Endothelial cell of umbilical vein (primary cell): ENCODE measurements at regions not wholly inside any gene's neighbourhood (a gene's known extent, or its start where the extent isn't known, plus 50 kb on each side); places are given as distances from the start of the nearest gene placed in this dataset.

Experiments
- BruUV-seq: library from RNA; stranded (reverse); fragments of 400-500 nt; replicated peaks from 2 replicates; lab custom pipeline; 2021; lab: Mats Ljungman, UMichigan
- CTCF ChIA-PET: fragments of 300-600, 350-600 bp; sonication (Branson Sonifier 250); formaldehyde crosslinking; loops from one replicate; lab custom pipeline; 2021; ENCODE audit warnings: antibody characterized with exemption, inconsistent platforms; lab: Charles Lee
- POLR2A ChIA-PET: fragments of 300-600, 350-600 bp; sonication (Branson Sonifier 250); formaldehyde crosslinking; loops from one replicate; lab custom pipeline; 2021; ENCODE audit warnings: antibody characterized with exemption, inconsistent platforms; lab: Charles Lee
- DNase-seq: peaks from one replicate; pipeline ENCODE4 v3.0.0-alpha.2; 2011; ENCODE audit warnings: low read depth, low spot score
- FAIRE-seq: peaks from 2 replicates; lab custom pipeline; 2011; peaks lifted over from hg19 to GRCh38; lab: Jason Lieb, UNC
- H2AFZ ChIP-seq: 2 replicates; pipeline ENCODE4 v1.6.0; 2012; ENCODE audit warnings: low read depth, low read length, control low read depth, inconsistent platforms
- H3K27ac ChIP-seq: 2 replicates; pipeline ENCODE4 v1.5.1; 2011; ENCODE audit warnings: low read depth, mild to moderate bottlenecking, control low read depth, low read length, moderate library complexity; ENCODE audit not compliant: insufficient read depth
- H3K27me3 ChIP-seq, 2 experiments: 2 replicates each; pipeline versions ENCODE4 v1.6.0 to v1.6.1; 2011; ENCODE audit warnings: low read length in 2 of 2, mixed read lengths in 1 of 2; ENCODE audit not compliant: control insufficient read depth in 2 of 2, insufficient read depth in 2 of 2
- H3K36me3 ChIP-seq, 2 experiments: 2 replicates in 1 of 2; 3 replicates in 1 of 2; pipeline ENCODE4 v1.5.1; 2011; ENCODE audit warnings: low read length in 2 of 2, mild to moderate bottlenecking in 1 of 2, moderate library complexity in 1 of 2; ENCODE audit not compliant: control insufficient read depth in 2 of 2, insufficient read depth in 2 of 2; ENCODE audit errors: extremely low read depth in 1 of 2
- H3K4me1 ChIP-seq: 3 replicates; pipeline ENCODE4 v1.5.1; 2011; ENCODE audit warnings: mild to moderate bottlenecking, low read length; ENCODE audit not compliant: control insufficient read depth, insufficient read depth; ENCODE audit errors: extremely low read depth
- H3K4me2 ChIP-seq: 2 replicates; pipeline ENCODE4 v1.6.1; 2011; ENCODE audit warnings: low read length, control low read depth, mixed read lengths; ENCODE audit not compliant: insufficient read depth
- H3K4me3 ChIP-seq, 3 experiments: fragments of 200-600 bp in 1 of 3; sonication (generic), shearing (Covaris generic) in 1 of 3; replicated peaks in 1 of 3; 2 replicates each; pipeline ENCODE4 v1.5.1; 2011 to 2016; ENCODE audit warnings: control low read depth in 3 of 3, low read length in 3 of 3, mild to moderate bottlenecking in 2 of 3, inconsistent platforms in 1 of 3, low read depth in 1 of 3, moderate library complexity in 1 of 3; ENCODE audit not compliant: insufficient read depth in 1 of 3
- H3K79me2 ChIP-seq: 2 replicates; pipeline ENCODE4 v1.6.0; 2012; ENCODE audit warnings: low read length, inconsistent platforms; ENCODE audit not compliant: control insufficient read depth, insufficient read depth
- H3K9ac ChIP-seq: replicated peaks from 2 replicates; pipeline ENCODE3; 2011; ENCODE audit warnings: low read length, control low read depth; ENCODE audit not compliant: insufficient read depth; ENCODE audit errors: extremely low read depth
- H3K9me1 ChIP-seq: replicated peaks from 3 replicates; pipeline ENCODE4 v1.6.0; 2011; ENCODE audit warnings: mild to moderate bottlenecking, low read length; ENCODE audit not compliant: control insufficient read depth, insufficient read depth; ENCODE audit errors: extremely low read depth
- H3K9me3 ChIP-seq: replicated peaks from 2 replicates; pipeline ENCODE4 v1.5.1; 2012; ENCODE audit warnings: low read length, inconsistent platforms; ENCODE audit not compliant: control insufficient read depth, insufficient read depth
- H4K20me1 ChIP-seq: replicated peaks from 2 replicates; pipeline ENCODE3; 2011; ENCODE audit warnings: mild to moderate bottlenecking, low read length; ENCODE audit not compliant: control insufficient read depth, insufficient read depth; ENCODE audit errors: extremely low read depth
- EZH2 ChIP-seq: IDR thresholded peaks from 2 replicates; pipeline ENCODE4 v1.6.1; 2012; ENCODE audit warnings: borderline replicate concordance, low read depth, mild to moderate bottlenecking, moderate library complexity, low read length, inconsistent platforms; ENCODE audit not compliant: severe bottlenecking
- FOS ChIP-seq: IDR thresholded peaks from 2 replicates; pipeline ENCODE4 v1.6.1; 2011; ENCODE audit warnings: mild to moderate bottlenecking, low read length, moderate library complexity, borderline replicate concordance; ENCODE audit not compliant: insufficient read depth
- GATA2 ChIP-seq: IDR thresholded peaks from 2 replicates; pipeline ENCODE4 v1.7.0; 2011; ENCODE audit warnings: low read depth, mild to moderate bottlenecking, moderate library complexity, mixed read lengths, low read length; ENCODE audit not compliant: insufficient read length, insufficient read depth
- JUN ChIP-seq: IDR thresholded peaks from 2 replicates; pipeline ENCODE4 v1.6.1; 2011; ENCODE audit warnings: borderline replicate concordance, low read depth; ENCODE audit not compliant: insufficient read length, insufficient read depth
- MYC ChIP-seq: IDR thresholded peaks from one replicate; pipeline ENCODE4 v1.6.1; 2011; ENCODE audit warnings: mild to moderate bottlenecking, low read depth, low read length
- POLR2A ChIP-seq: IDR thresholded peaks from 2 replicates; pipeline ENCODE4 v1.6.1; 2012; ENCODE audit warnings: low read depth, mild to moderate bottlenecking, control low read depth, low read length
- POLR2AphosphoS5 ChIP-seq: IDR thresholded peaks from 2 replicates; pipeline ENCODE4 v1.6.1; 2012; ENCODE audit warnings: low read depth, mild to moderate bottlenecking, control low read depth, low read length, moderate library complexity; ENCODE audit not compliant: insufficient read depth
- dilution Hi-C: fragments of 300-500 bp; cut with MboI; formaldehyde crosslinking; loops from one replicate; pipeline ENCODE4 v1.15.0; 2019; ENCODE audit warnings: low sequenced_read_pairs; ENCODE audit not compliant: extremely low pct_ligation_motif_present
- intact Hi-C: fragments of 100-400 bp; cut with micrococcal nuclease; formaldehyde crosslinking; loops from one replicate; pipeline ENCODE4 v1.10.0; 2022
- TF ChIP-seq, protein P1 (sequence below): IDR thresholded peaks from 2 replicates; pipeline ENCODE4 v1.6.1; 2011; ENCODE audit not compliant: insufficient read depth, insufficient read length
- TF ChIP-seq, protein P2 (sequence below), 2 donors: IDR thresholded peaks; 1 replicate in 1 of 2; 2 replicates in 1 of 2; pipeline ENCODE4 v1.5.1; 2011; ENCODE audit warnings: low read length in 2 of 2, mild to moderate bottlenecking in 2 of 2, moderate library complexity in 2 of 2, control low read depth in 1 of 2, inconsistent platforms in 1 of 2, low read depth in 1 of 2; ENCODE audit not compliant: insufficient read depth in 1 of 2; ENCODE audit errors: extremely low read depth in 1 of 2

DNA sequence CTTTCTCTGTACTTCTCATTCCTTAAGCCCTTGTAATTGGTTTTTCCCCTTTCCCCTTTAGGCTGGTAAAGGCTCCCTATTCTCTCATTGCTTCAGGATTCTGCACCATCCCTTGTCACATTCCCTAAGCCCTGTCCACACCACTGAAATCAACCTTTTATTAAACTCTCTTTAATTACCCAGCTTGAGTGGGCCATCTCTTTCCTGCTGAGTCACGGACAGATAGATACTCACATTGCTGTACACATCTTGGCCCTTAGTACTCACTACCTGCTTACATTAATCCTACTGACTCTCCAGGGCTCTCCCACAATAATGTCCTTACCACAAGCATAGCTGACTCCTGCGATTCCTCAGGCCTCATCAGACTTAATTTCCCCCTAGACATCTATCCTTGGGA lies 94.0 kb upstream of the PCGF5 start:
- ChIA-PET CTCF (no interaction called here), POLR2A (no interaction called here)
- Histone ChIP-seq H2AFZ (no peak overlapping the region), H3K27ac (no peak overlapping the region), H3K36me3 (no peaks in the 10 kb centered on the region), H3K4me3 (no peak overlapping the region), H3K9me3 (no peaks in the 10 kb centered on the region), H3K27me3 (peaks cover 2 to 4% of the 10 kb centered on the region in 2 experiments), H4K20me1 (no peaks in the 10 kb centered on the region), H3K9me1 (no peaks in the 10 kb centered on the region), H3K4me1 (no peaks in the 10 kb centered on the region), H3K79me2 (no peaks in the 10 kb centered on the region), H3K9ac (no peak overlapping the region), H3K4me2 (no peak overlapping the region)
- TF ChIP-seq FOS: no peak
- no peak for TF ChIP-seq JUN
- TF ChIP-seq EZH2: no peak
- FAIRE-seq: no peak
- DNase-seq: no peak
- intact Hi-C loops (no loop called here), dilution Hi-C loops (no loop called here)
- BruUV-seq: no TSS peak

DNA sequence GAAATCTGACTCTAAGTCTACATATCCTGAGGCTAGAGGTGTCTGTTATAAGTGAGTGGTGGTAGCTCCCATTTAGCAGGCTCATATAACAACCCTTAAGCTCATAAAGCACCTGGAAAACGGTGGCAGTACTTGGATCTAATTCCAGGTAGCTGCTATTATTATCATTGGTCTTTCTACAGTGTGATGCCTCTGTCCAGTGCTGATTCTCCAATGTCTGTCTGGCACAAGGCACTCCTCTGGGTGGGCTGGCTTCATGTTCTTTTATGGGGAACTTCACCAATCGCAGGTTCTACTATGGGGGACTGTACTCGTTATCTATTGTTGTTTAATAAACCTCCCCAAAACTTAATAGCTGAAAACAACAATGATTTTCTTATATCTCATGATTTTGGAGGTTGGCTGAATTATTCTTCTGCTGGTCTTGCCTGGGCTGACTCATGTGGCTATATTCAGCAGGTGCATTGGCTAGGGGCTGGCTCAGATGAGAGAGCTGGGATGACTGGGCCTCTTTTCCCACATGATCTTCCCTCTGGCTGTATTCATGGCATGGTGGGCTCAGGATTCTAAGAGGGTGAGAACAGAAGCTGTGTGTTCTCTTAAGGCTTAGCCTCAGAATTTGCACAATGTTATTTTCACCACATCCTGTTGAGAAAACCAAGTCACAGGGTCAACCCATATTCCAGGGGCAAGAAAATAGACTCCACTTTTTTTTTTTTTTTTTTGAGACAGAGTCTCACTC lies 93.0 kb upstream of the PCGF5 start:
- Histone ChIP-seq H3K79me2 (no peaks in the 10 kb centered on the region), H3K4me3 (no peak overlapping the region), H3K27ac (no peak overlapping the region), H3K36me3 (no peaks in the 10 kb centered on the region), H3K9ac (no peak overlapping the region), H3K27me3 (peaks cover under 1 to 2% of the 10 kb centered on the region in 2 experiments), H3K4me2 (no peak overlapping the region), H3K9me1 (no peaks in the 10 kb centered on the region), H3K9me3 (no peaks in the 10 kb centered on the region), H4K20me1 (no peaks in the 10 kb centered on the region), H3K4me1 (no peaks in the 10 kb centered on the region), H2AFZ (no peak overlapping the region)
- intact Hi-C loops (no loop called here), dilution Hi-C loops (no loop called here)
- ChIA-PET POLR2A (no interaction called here), CTCF (interaction anchor here (1.5 kb wide), 1 partner anchor 11 kb away, joined by 3 read pairs; no protein-coding TSS in a partner anchor)
- DNase-seq (no peak), FAIRE-seq (no peak)
- no peak for TF ChIP-seq POLR2AphosphoS5
- TF ChIP-seq, protein P1, sequence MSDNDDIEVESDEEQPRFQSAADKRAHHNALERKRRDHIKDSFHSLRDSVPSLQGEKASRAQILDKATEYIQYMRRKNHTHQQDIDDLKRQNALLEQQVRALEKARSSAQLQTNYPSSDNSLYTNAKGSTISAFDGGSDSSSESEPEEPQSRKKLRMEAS: no peak
- no peak for TF ChIP-seq EZH2
- TF ChIP-seq GATA2: no peak
- TF ChIP-seq JUN: no peak
- no peak for TF ChIP-seq MYC
- TF ChIP-seq FOS: no peak
- TF ChIP-seq, protein P2, sequence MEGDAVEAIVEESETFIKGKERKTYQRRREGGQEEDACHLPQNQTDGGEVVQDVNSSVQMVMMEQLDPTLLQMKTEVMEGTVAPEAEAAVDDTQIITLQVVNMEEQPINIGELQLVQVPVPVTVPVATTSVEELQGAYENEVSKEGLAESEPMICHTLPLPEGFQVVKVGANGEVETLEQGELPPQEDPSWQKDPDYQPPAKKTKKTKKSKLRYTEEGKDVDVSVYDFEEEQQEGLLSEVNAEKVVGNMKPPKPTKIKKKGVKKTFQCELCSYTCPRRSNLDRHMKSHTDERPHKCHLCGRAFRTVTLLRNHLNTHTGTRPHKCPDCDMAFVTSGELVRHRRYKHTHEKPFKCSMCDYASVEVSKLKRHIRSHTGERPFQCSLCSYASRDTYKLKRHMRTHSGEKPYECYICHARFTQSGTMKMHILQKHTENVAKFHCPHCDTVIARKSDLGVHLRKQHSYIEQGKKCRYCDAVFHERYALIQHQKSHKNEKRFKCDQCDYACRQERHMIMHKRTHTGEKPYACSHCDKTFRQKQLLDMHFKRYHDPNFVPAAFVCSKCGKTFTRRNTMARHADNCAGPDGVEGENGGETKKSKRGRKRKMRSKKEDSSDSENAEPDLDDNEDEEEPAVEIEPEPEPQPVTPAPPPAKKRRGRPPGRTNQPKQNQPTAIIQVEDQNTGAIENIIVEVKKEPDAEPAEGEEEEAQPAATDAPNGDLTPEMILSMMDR (IDR thresholded peaks at IDR 0.05; ENCODE audit: extremely low read depth in 1 of 2, insufficient read depth in 1 of 2, low read depth in 1 of 2, low read length in 2 of 2): no peak
- TF ChIP-seq POLR2A: no peak
- BruUV-seq: no TSS peak
